Nephron (organoid): ENCODE measurements at regions not wholly inside any gene's neighbourhood (a gene's known extent, or its start where the extent isn't known, plus 50 kb on each side); places are given as distances from the start of the nearest gene placed in this dataset.

Experiments used
- H3K27ac Mint-ChIP-seq, 3 experiments: 2 replicates each; pipeline ENCODE4 v1.8.0; 2020; ENCODE audit warnings: mixed read lengths in 3 of 3, mild to moderate bottlenecking in 2 of 3, moderate library complexity in 1 of 3
- H3K27me3 Mint-ChIP-seq: 2 replicates; pipeline ENCODE4 v1.8.0; 2021; ENCODE audit warnings: low read depth, mild to moderate bottlenecking, moderate library complexity, mixed read lengths
- H3K36me3 Mint-ChIP-seq: 2 replicates; pipeline ENCODE4 v1.8.0; 2020; ENCODE audit warnings: low read depth, mixed read lengths
- H3K4me1 Mint-ChIP-seq: 2 replicates; pipeline ENCODE4 v1.8.0; 2020; ENCODE audit warnings: mixed read lengths
- H3K4me3 Mint-ChIP-seq, 3 experiments: 2 replicates each; pipeline ENCODE4 v1.8.0; 2020; ENCODE audit warnings: mild to moderate bottlenecking in 3 of 3, mixed read lengths in 3 of 3, moderate library complexity in 2 of 3
- H3K9me3 Mint-ChIP-seq: 2 replicates; pipeline ENCODE4 v1.8.0; 2020; ENCODE audit warnings: mixed read lengths
- TF ChIP-seq, protein P1 (sequence below), 3 experiments: fragments of 200-600 bp; sonication (generic); IDR thresholded peaks; one replicate each; pipeline ENCODE4 v1.5.0; 2021; ENCODE audit warnings: antibody characterized with exemption in 3 of 3; ENCODE audit not compliant: unreplicated experiment in 3 of 3

GRCh38 chr16:55010492-55011160 lies 80.0 kb downstream of the IRX5 start:
- Mint-ChIP-seq H3K27me3 (peaks cover 11% of the 10 kb centered on the region), H3K4me1 (no peaks in the 10 kb centered on the region), H3K4me3 (no peak overlapping the region), H3K27ac (no peak overlapping the region), H3K36me3 (no peaks in the 10 kb centered on the region), H3K9me3 (no peaks in the 10 kb centered on the region)
- TF ChIP-seq, protein P1, sequence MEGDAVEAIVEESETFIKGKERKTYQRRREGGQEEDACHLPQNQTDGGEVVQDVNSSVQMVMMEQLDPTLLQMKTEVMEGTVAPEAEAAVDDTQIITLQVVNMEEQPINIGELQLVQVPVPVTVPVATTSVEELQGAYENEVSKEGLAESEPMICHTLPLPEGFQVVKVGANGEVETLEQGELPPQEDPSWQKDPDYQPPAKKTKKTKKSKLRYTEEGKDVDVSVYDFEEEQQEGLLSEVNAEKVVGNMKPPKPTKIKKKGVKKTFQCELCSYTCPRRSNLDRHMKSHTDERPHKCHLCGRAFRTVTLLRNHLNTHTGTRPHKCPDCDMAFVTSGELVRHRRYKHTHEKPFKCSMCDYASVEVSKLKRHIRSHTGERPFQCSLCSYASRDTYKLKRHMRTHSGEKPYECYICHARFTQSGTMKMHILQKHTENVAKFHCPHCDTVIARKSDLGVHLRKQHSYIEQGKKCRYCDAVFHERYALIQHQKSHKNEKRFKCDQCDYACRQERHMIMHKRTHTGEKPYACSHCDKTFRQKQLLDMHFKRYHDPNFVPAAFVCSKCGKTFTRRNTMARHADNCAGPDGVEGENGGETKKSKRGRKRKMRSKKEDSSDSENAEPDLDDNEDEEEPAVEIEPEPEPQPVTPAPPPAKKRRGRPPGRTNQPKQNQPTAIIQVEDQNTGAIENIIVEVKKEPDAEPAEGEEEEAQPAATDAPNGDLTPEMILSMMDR (IDR thresholded peaks at IDR 0.05; ENCODE audit: unreplicated experiment in 3 of 3) = no peak

- H3K27ac Mint-ChIP-seq = no peak overlapping the region
- peaks cover 20% of the 10 kb centered on the region for H3K27me3 Mint-ChIP-seq
- H3K4me3 Mint-ChIP-seq = no peak overlapping the region
- no peaks in the 10 kb centered on the region for H3K4me1 Mint-ChIP-seq
- TF ChIP-seq, protein P1 (IDR thresholded peaks at IDR 0.05; ENCODE audit: unreplicated experiment in 3 of 3) = no peak
- no peaks in the 10 kb centered on the region for H3K9me3 Mint-ChIP-seq
- H3K36me3 Mint-ChIP-seq = no peaks in the 10 kb centered on the region
Observed at GRCh38 chr16:55012362-55012761, 81.7 kb downstream of the IRX5 start.

DNA sequence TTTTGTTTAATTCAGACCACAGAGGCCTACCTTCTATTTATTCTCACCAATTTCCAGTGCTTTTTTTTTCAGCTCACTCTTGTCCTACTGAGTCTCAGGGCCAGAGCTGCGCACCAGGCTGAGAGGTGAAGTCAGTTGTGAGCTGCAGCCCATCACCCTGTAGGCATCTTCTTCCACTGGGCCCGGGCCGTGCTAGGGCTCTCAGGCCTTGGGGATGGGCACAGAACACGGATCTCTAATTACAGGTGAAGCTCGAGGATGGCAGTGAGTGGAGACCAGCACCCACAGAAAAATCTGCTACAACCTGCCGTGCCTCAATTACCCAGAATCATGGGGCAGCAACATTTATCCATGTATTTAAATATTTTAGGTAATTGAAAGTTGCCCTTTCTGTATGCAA lies 82.1 kb downstream of the IRX5 start:
- TF ChIP-seq, protein P1 (IDR thresholded peaks at IDR 0.05; ENCODE audit: unreplicated experiment in 3 of 3) = no peak
- no peaks in the 10 kb centered on the region for H3K9me3 Mint-ChIP-seq
- H3K36me3 Mint-ChIP-seq = no peaks in the 10 kb centered on the region
- H3K4me3 Mint-ChIP-seq = no peak overlapping the region
- peaks cover 19% of the 10 kb centered on the region for H3K27me3 Mint-ChIP-seq
- no peaks in the 10 kb centered on the region for H3K4me1 Mint-ChIP-seq
- no peak overlapping the region for H3K27ac Mint-ChIP-seq

GRCh38 chr16:55014022-55014421 lies 83.4 kb downstream of the IRX5 start:
- H3K36me3 Mint-ChIP-seq = no peaks in the 10 kb centered on the region
- H3K4me1 Mint-ChIP-seq = no peaks in the 10 kb centered on the region

DNA sequence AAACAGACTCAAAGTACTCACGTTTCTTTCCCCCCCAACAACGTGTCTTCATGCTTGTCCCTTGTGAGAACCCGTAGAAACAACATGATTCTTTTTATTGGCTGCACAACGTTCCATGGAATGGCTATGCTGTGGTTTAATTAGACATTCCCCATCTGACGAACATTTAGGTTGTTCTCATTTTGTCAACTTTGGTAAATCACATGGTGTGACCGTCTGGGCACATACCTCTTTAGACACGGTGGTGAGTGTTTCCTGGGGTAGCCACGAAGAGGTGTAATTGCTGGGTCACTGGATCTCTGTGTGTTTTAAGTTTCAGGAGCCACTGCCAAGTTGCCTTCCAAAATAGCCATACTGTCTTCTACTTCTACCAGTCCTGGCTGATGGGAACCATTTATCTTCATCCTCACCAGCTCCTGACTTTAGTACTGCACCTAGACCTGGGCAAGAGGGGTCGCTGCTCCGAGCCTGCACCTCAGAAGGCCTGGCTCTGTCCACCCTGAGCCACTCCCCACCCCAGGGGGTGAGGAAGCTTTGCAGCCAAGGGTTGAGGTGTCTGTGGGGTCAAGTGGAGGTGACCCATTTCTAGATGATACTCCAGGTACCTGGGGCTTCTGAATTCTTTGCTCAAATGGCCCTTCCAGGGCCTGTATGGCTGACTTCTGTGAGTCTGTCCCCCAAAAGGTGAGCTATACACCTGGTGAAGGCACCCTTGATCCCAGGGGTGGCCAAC lies 84.7 kb downstream of the IRX5 start:
- H3K9me3 Mint-ChIP-seq = peaks cover 6% of the 10 kb centered on the region
- no peak overlapping the region for H3K27ac Mint-ChIP-seq
- H3K36me3 Mint-ChIP-seq = no peaks in the 10 kb centered on the region
- H3K27me3 Mint-ChIP-seq = peaks cover 15% of the 10 kb centered on the region
- no peaks in the 10 kb centered on the region for H3K4me1 Mint-ChIP-seq
- H3K4me3 Mint-ChIP-seq = no peak overlapping the region
- TF ChIP-seq, protein P1 (IDR thresholded peaks at IDR 0.05; ENCODE audit: unreplicated experiment in 3 of 3) = no peak

More at GRCh38 chr16:55014022-55014421, 83.4 kb downstream of the IRX5 start:
- no peaks in the 10 kb centered on the region for H3K9me3 Mint-ChIP-seq
- H3K4me3 Mint-ChIP-seq = no peak overlapping the region
- H3K27ac Mint-ChIP-seq = no peak overlapping the region
- peaks cover 15% of the 10 kb centered on the region for H3K27me3 Mint-ChIP-seq
- TF ChIP-seq, protein P1 (IDR thresholded peaks at IDR 0.05; ENCODE audit: unreplicated experiment in 3 of 3) = no peak
